Panc1 (cell line): ENCODE measurements at regions not wholly inside any gene's neighbourhood (a gene's known extent, or its start where the extent isn't known, plus 50 kb on each side); places are given as distances from the start of the nearest gene placed in this dataset.

Experiments
- ATAC-seq: fragments of 200-7000 bp; cut with Tn5 transposase; 2 replicates; pipeline ENCODE4 v1.9.1; 2020; ENCODE audit warnings: mild to moderate bottlenecking, moderate library complexity
- BruUV-seq: library from RNA; stranded (reverse); fragments of 400-500 nt; replicated peaks from 2 replicates; lab custom pipeline; 2021; lab: Mats Ljungman, UMichigan
- CTCF ChIA-PET: fragments of 300-600 bp; sonication (Branson Sonifier 250); formaldehyde crosslinking; loops from one replicate; lab custom pipeline; 2022; ENCODE audit warnings: antibody characterized with exemption; lab: Charles Lee
- POLR2A ChIA-PET: fragments of 300-600 bp; sonication (Branson Sonifier 250); formaldehyde crosslinking; loops from one replicate; lab custom pipeline; 2022; ENCODE audit warnings: antibody characterized with exemption; lab: Charles Lee
- DNase-seq: peaks from one replicate; pipeline ENCODE4 v3.0.0-alpha.2; 2010; ENCODE audit warnings: low read depth, low spot score
- H3K27ac ChIP-seq: 2 replicates; pipeline ENCODE4 v1.5.1; 2011; ENCODE audit warnings: mild to moderate bottlenecking, low read length, inconsistent platforms
- H3K27me3 ChIP-seq: fragments of 200-500 bp; sonication (Bioruptor generic); 2 replicates; pipeline ENCODE4 v1.6.0; 2014; ENCODE audit warnings: low read length, inconsistent platforms; ENCODE audit not compliant: control insufficient read depth, insufficient read depth
- H3K36me3 ChIP-seq: fragments of 200-500 bp; sonication (Bioruptor generic); 2 replicates; pipeline ENCODE4 v1.5.1; 2014; ENCODE audit warnings: inconsistent platforms, mild to moderate bottlenecking, low read length, moderate library complexity; ENCODE audit not compliant: control insufficient read depth, insufficient read depth
- H3K4me1 ChIP-seq: 2 replicates; pipeline ENCODE4 v1.5.1; 2011; ENCODE audit warnings: inconsistent platforms, mild to moderate bottlenecking, low read length, moderate library complexity; ENCODE audit not compliant: control insufficient read depth, insufficient read depth
- H3K4me3 ChIP-seq, 2 experiments: 2 replicates each; pipeline ENCODE4 v1.5.1; 2011 to 2012; ENCODE audit warnings: low read depth in 2 of 2, low read length in 2 of 2, mild to moderate bottlenecking in 2 of 2, inconsistent platforms in 1 of 2, moderate library complexity in 1 of 2
- H3K9me3 ChIP-seq: fragments of 200-500 bp; sonication (Bioruptor generic); 2 replicates; pipeline ENCODE4 v1.5.1; 2014; ENCODE audit warnings: low read depth, mild to moderate bottlenecking, inconsistent platforms, low read length, moderate library complexity; ENCODE audit not compliant: control insufficient read depth, insufficient read depth
- POLR2AphosphoS5 ChIP-seq: IDR thresholded peaks from 2 replicates; pipeline ENCODE4 v1.6.1; 2012; ENCODE audit warnings: mild to moderate bottlenecking, low read depth, low read length, moderate library complexity
- SIN3A ChIP-seq: IDR thresholded peaks from 2 replicates; pipeline ENCODE4 v1.6.1; 2012; ENCODE audit warnings: low read depth, mild to moderate bottlenecking, low read length, moderate library complexity, borderline replicate concordance; ENCODE audit not compliant: insufficient read depth
- TCF7L2 ChIP-seq: IDR thresholded peaks from 2 replicates; pipeline ENCODE4 v1.6.1; 2011; ENCODE audit warnings: mild to moderate bottlenecking, low read depth, low read length, inconsistent platforms
- in situ Hi-C: cut with HindIII; loops from 2 replicates; pipeline ENCODE4 v1.10.0; 2016; ENCODE audit warnings: low sequenced_read_pairs, low pct_unique_long_range_greater_than_20kb
- intact Hi-C: fragments of 100-400 bp; cut with micrococcal nuclease; formaldehyde crosslinking; loops from one replicate; pipeline ENCODE4 v1.10.0; 2022; ENCODE audit not compliant: unreplicated experiment
- TF ChIP-seq, protein P1 (sequence below), 2 experiments: IDR thresholded peaks; 2 replicates each; pipeline ENCODE4 v1.6.1; 2011 to 2012; ENCODE audit warnings: low read depth in 2 of 2, control low read depth in 1 of 2, low read length in 1 of 2, mild to moderate bottlenecking in 1 of 2, moderate library complexity in 1 of 2; ENCODE audit not compliant: insufficient read depth in 1 of 2
- TF ChIP-seq, protein P2 (sequence below): fragments of 450-650 bp; IDR thresholded peaks from 2 replicates; pipeline ENCODE4 v1.5.1; 2017; ENCODE audit warnings: mild to moderate bottlenecking

DNA sequence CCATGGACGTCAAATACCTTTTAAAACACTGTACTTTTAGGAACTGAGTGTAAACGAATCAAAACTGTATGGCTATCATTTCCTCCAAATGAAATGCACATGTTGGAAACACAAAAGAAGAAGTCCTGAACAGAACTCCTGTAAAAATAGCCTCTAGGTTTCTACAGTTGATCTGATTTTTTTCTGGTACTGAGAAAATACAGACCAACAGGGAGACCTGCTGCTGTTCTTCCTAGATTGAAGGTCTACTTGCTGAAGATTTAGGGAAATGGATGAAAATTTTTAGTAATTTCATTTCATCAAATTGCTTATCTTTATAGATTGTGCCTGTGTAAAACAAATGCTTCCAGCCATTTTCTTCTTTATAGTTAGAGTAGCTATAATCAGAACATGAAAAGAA is 520.4 kb downstream of the SLITRK6 start:
- intact Hi-C loops = no loop called here
- ChIA-PET POLR2A (no interaction called here), CTCF (interaction anchor here (0.7 kb wide), 1 partner anchor 627 kb away, joined by 4 read pairs; no protein-coding TSS in a partner anchor)
- no peaks in the 10 kb centered on the region for H3K36me3 ChIP-seq
- H3K4me1 ChIP-seq = no peaks in the 10 kb centered on the region
- no peak overlapping the region for H3K4me3 ChIP-seq
- no peak for DNase-seq
- ATAC-seq = no peak
- TF ChIP-seq TCF7L2 (no peak), POLR2AphosphoS5 (no peak), SIN3A (no peak)
- TF ChIP-seq, protein P1, sequence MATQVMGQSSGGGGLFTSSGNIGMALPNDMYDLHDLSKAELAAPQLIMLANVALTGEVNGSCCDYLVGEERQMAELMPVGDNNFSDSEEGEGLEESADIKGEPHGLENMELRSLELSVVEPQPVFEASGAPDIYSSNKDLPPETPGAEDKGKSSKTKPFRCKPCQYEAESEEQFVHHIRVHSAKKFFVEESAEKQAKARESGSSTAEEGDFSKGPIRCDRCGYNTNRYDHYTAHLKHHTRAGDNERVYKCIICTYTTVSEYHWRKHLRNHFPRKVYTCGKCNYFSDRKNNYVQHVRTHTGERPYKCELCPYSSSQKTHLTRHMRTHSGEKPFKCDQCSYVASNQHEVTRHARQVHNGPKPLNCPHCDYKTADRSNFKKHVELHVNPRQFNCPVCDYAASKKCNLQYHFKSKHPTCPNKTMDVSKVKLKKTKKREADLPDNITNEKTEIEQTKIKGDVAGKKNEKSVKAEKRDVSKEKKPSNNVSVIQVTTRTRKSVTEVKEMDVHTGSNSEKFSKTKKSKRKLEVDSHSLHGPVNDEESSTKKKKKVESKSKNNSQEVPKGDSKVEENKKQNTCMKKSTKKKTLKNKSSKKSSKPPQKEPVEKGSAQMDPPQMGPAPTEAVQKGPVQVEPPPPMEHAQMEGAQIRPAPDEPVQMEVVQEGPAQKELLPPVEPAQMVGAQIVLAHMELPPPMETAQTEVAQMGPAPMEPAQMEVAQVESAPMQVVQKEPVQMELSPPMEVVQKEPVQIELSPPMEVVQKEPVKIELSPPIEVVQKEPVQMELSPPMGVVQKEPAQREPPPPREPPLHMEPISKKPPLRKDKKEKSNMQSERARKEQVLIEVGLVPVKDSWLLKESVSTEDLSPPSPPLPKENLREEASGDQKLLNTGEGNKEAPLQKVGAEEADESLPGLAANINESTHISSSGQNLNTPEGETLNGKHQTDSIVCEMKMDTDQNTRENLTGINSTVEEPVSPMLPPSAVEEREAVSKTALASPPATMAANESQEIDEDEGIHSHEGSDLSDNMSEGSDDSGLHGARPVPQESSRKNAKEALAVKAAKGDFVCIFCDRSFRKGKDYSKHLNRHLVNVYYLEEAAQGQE (IDR thresholded peaks at IDR 0.05; ENCODE audit: insufficient read depth in 1 of 2, low read depth in 2 of 2, low read length in 1 of 2) = no peak
- TF ChIP-seq, protein P2, sequence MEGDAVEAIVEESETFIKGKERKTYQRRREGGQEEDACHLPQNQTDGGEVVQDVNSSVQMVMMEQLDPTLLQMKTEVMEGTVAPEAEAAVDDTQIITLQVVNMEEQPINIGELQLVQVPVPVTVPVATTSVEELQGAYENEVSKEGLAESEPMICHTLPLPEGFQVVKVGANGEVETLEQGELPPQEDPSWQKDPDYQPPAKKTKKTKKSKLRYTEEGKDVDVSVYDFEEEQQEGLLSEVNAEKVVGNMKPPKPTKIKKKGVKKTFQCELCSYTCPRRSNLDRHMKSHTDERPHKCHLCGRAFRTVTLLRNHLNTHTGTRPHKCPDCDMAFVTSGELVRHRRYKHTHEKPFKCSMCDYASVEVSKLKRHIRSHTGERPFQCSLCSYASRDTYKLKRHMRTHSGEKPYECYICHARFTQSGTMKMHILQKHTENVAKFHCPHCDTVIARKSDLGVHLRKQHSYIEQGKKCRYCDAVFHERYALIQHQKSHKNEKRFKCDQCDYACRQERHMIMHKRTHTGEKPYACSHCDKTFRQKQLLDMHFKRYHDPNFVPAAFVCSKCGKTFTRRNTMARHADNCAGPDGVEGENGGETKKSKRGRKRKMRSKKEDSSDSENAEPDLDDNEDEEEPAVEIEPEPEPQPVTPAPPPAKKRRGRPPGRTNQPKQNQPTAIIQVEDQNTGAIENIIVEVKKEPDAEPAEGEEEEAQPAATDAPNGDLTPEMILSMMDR = no peak
- H3K9me3 ChIP-seq = no peaks in the 10 kb centered on the region
- in situ Hi-C loops = no loop called here
- BruUV-seq = no TSS peak
- H3K27me3 ChIP-seq = no peaks in the 10 kb centered on the region
- no peak overlapping the region for H3K27ac ChIP-seq

DNA sequence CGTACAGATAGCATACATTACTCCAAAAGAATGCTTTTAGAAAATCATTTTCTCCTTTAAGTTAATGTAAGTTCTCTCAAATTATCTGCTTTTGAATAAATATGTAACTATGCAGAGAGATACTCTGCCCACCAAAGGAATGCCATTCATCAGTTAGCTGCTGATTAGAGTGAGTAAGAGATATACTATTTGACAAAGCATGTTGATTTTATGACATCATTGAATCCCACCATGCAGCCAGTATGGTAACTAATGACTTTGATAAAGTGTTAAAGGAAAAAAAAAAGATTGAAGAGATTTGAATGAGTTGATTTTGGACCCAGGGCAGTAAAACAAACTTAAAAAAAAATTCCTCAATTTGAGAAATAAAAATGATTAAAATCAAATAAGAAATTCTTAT is 521.5 kb downstream of the SLITRK6 start:
- BruUV-seq = no TSS peak
- no peaks in the 10 kb centered on the region for H3K9me3 ChIP-seq
- no peak overlapping the region for H3K27ac ChIP-seq
- POLR2A ChIA-PET = no interaction called here
- H3K36me3 ChIP-seq = no peaks in the 10 kb centered on the region
- no peaks in the 10 kb centered on the region for H3K27me3 ChIP-seq
- in situ Hi-C loops (no loop called here), intact Hi-C loops (no loop called here)
- no peak overlapping the region for H3K4me3 ChIP-seq
- ATAC-seq = no peak
- no peak for DNase-seq
- H3K4me1 ChIP-seq = no peaks in the 10 kb centered on the region
- CTCF ChIA-PET = no interaction called here
- no peak for TF ChIP-seq POLR2AphosphoS5
- TF ChIP-seq TCF7L2 = no peak
- TF ChIP-seq, protein P2 = no peak
- no peak for TF ChIP-seq SIN3A
- TF ChIP-seq, protein P1 (IDR thresholded peaks at IDR 0.05; ENCODE audit: insufficient read depth in 1 of 2, low read depth in 2 of 2, low read length in 1 of 2) = no peak
